ENCODE measurements at regions not wholly inside any gene's neighbourhood (a gene's known extent, or its start where the extent isn't known, plus 50 kb on each side); places are given as distances from the start of the nearest gene placed in this dataset.

GRCh38 chr6:169029861-169030260, 223.8 kb downstream of the THBS2 start:
- Mint-ChIP-seq H3K4me3 (no peak overlapping the region), H3K27me3 (peaks cover 5% of the 10 kb centered on the region), H3K27ac (no peak overlapping the region), H3K4me1 (no peaks in the 10 kb centered on the region), H3K9me3 (ENCODE audit: low read depth) (no peaks in the 10 kb centered on the region), H3K36me3 (ENCODE audit: low read depth) (no peaks in the 10 kb centered on the region)
- POLR2A ChIA-PET: no interaction called here
- intact Hi-C loops (cut with DNase I, micrococcal nuclease): no loop called here
- ATAC-seq (no peak), DNase-seq (no peak)
- CTCF ChIA-PET: no interaction called here

- intact Hi-C loops (cut with DNase I, micrococcal nuclease): no loop called here
- H3K4me3 Mint-ChIP-seq: no peak overlapping the region
- H3K27ac Mint-ChIP-seq: no peak overlapping the region
- ChIA-PET POLR2A (no interaction called here), CTCF (no interaction called here)
- no peaks in the 10 kb centered on the region for H3K9me3 Mint-ChIP-seq (ENCODE audit: low read depth)
- no peaks in the 10 kb centered on the region for H3K36me3 Mint-ChIP-seq (ENCODE audit: low read depth)
- peaks cover 5% of the 10 kb centered on the region for H3K27me3 Mint-ChIP-seq
- no peak for DNase-seq
- H3K4me1 Mint-ChIP-seq: no peaks in the 10 kb centered on the region
- no peak for ATAC-seq
These were observed 225.3 kb downstream of the THBS2 start for GRCh38 chr6:169028343-169028742.

DNA sequence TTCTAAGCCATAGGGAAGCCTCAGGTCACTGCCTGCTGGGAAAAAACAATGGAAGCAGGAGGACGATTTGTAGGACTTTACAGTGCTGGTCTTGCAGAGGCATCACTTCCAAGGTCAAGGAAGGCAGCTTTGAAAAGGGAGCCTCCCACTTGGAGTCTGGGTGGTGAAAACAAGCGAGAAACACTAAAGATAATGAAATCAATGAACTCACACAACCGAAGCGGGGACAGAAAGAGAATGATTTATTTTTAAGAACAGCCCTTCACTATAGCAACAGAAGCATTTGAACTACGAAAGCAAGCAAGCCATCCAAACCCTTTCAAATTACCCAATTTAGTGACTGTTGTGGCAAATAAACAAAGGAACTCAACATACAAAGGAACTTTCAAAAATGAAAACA, 227.5 kb downstream of the THBS2 start:
- Mint-ChIP-seq H3K27me3 (no peaks in the 10 kb centered on the region), H3K36me3 (ENCODE audit: low read depth) (no peaks in the 10 kb centered on the region), H3K9me3 (ENCODE audit: low read depth) (no peaks in the 10 kb centered on the region), H3K4me1 (no peaks in the 10 kb centered on the region), H3K4me3 (no peak overlapping the region), H3K27ac (no peak overlapping the region)
- ATAC-seq: no peak
- CTCF ChIA-PET: no interaction called here
- POLR2A ChIA-PET: no interaction called here
- intact Hi-C loops (cut with DNase I, micrococcal nuclease): no loop called here
- DNase-seq: no peak

GRCh38 chr6:169024047-169024660, 229.5 kb downstream of the THBS2 start:
- Mint-ChIP-seq H3K4me1 (no peaks in the 10 kb centered on the region), H3K9me3 (ENCODE audit: low read depth) (no peaks in the 10 kb centered on the region), H3K27me3 (peaks cover 5% of the 10 kb centered on the region), H3K36me3 (ENCODE audit: low read depth) (no peaks in the 10 kb centered on the region), H3K27ac (no peak overlapping the region), H3K4me3 (no peak overlapping the region)
- DNase-seq (no peak), ATAC-seq (no peak)
- ChIA-PET POLR2A (no interaction called here), CTCF (no interaction called here)
- intact Hi-C loops (cut with DNase I, micrococcal nuclease): no loop called here

- intact Hi-C loops (cut with DNase I, micrococcal nuclease): no loop called here
- ChIA-PET POLR2A (no interaction called here), CTCF (no interaction called here)
- H3K27me3 Mint-ChIP-seq: peaks cover 5% of the 10 kb centered on the region
- no peak overlapping the region for H3K27ac Mint-ChIP-seq
- no peaks in the 10 kb centered on the region for H3K36me3 Mint-ChIP-seq (ENCODE audit: low read depth)
- no peaks in the 10 kb centered on the region for H3K9me3 Mint-ChIP-seq (ENCODE audit: low read depth)
- no peak overlapping the region for H3K4me3 Mint-ChIP-seq
- H3K4me1 Mint-ChIP-seq: no peaks in the 10 kb centered on the region
- ATAC-seq: no peak
- no peak for DNase-seq
These were observed 230.3 kb downstream of the THBS2 start for GRCh38 chr6:169023161-169023874.

DNA sequence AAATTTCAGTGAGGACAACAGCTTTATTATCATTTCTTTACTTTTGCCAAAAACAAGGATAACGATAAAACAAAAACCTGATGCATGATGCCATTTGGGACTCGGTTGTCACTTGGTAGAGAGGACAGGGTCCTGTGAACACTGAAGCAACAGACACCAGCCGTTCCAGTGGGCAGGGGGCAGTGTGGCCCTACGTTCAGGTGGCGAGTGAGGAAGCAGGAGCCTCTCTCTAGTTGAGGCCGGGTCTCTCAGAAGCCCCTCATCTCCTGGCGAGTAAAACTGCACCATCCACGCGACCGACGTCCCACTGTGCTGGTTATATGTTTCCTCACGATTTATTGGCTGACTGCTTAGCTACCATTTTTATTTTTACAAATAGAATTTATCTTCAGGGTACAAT, 231.6 kb downstream of the THBS2 start:
- H3K27me3 Mint-ChIP-seq: peaks cover 8% of the 10 kb centered on the region
- no peaks in the 10 kb centered on the region for H3K4me1 Mint-ChIP-seq
- H3K27ac Mint-ChIP-seq: no peak overlapping the region
- H3K36me3 Mint-ChIP-seq (ENCODE audit: low read depth): no peaks in the 10 kb centered on the region
- no peak for ATAC-seq
- intact Hi-C loops (cut with DNase I, micrococcal nuclease): no loop called here
- CTCF ChIA-PET: no interaction called here
- POLR2A ChIA-PET: no interaction called here
- H3K4me3 Mint-ChIP-seq: no peak overlapping the region
- peaks cover 7% of the 10 kb centered on the region for H3K9me3 Mint-ChIP-seq (ENCODE audit: low read depth)
- DNase-seq: no peak

DNA sequence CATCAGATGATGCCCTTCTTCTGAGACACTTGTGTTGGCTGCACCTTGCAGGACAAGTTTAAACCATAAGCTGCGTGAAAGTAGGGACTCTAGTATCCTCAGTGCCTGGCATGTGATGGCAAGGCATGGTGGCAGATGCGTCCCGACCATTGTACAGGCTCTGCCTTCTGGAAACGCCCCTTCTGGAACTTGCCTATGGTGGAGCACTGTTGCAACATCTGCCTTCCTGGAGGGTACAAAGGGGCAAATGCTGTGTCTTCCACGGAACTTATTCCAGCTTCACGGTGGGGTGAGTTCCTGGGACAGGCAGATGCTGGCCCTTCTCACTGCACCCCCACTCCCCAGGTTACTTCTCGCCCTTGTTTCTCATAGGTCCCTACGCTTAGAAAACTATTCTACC, 232.8 kb downstream of the THBS2 start:
- Mint-ChIP-seq H3K9me3 (ENCODE audit: low read depth) (peaks cover 12% of the 10 kb centered on the region), H3K36me3 (ENCODE audit: low read depth) (no peaks in the 10 kb centered on the region), H3K4me3 (no peak overlapping the region), H3K27ac (no peak overlapping the region), H3K27me3 (peaks cover 12% of the 10 kb centered on the region), H3K4me1 (no peaks in the 10 kb centered on the region)
- DNase-seq (no peak), ATAC-seq (no peak)
- ChIA-PET POLR2A (no interaction called here), CTCF (no interaction called here)
- intact Hi-C loops (cut with DNase I, micrococcal nuclease): no loop called here

- ChIA-PET CTCF (no interaction called here), POLR2A (no interaction called here)
- Mint-ChIP-seq H3K36me3 (ENCODE audit: low read depth) (no peaks in the 10 kb centered on the region), H3K27me3 (peaks cover 16% of the 10 kb centered on the region), H3K4me3 (no peak overlapping the region), H3K4me1 (no peaks in the 10 kb centered on the region), H3K9me3 (ENCODE audit: low read depth) (peaks cover 13% of the 10 kb centered on the region), H3K27ac (no peak overlapping the region)
- DNase-seq: no peak
- intact Hi-C loops (cut with DNase I, micrococcal nuclease): no loop called here
- ATAC-seq: no peak
These were observed 233.7 kb downstream of the THBS2 start for GRCh38 chr6:169019727-169020491.

GRCh38 chr6:169019111-169019510, 234.5 kb downstream of the THBS2 start:
- ATAC-seq (no peak), DNase-seq (no peak)
- Mint-ChIP-seq H3K4me3 (no peak overlapping the region), H3K27ac (no peak overlapping the region), H3K27me3 (peaks cover 16% of the 10 kb centered on the region), H3K36me3 (ENCODE audit: low read depth) (no peaks in the 10 kb centered on the region), H3K4me1 (no peaks in the 10 kb centered on the region), H3K9me3 (ENCODE audit: low read depth) (peaks cover 13% of the 10 kb centered on the region)
- POLR2A ChIA-PET: no interaction called here
- intact Hi-C loops (cut with DNase I, micrococcal nuclease): no loop called here
- CTCF ChIA-PET: no interaction called here

GRCh38 chr6:169016758-169017157, 236.9 kb downstream of the THBS2 start:
- intact Hi-C loops (cut with DNase I, micrococcal nuclease): no loop called here
- Mint-ChIP-seq H3K4me1 (no peaks in the 10 kb centered on the region), H3K9me3 (ENCODE audit: low read depth) (peaks cover 13% of the 10 kb centered on the region), H3K27me3 (peaks cover 16% of the 10 kb centered on the region), H3K4me3 (no peak overlapping the region), H3K27ac (no peak overlapping the region), H3K36me3 (ENCODE audit: low read depth) (no peaks in the 10 kb centered on the region)
- CTCF ChIA-PET: no interaction called here
- POLR2A ChIA-PET: no interaction called here
- DNase-seq (no peak), ATAC-seq (no peak)

DNA sequence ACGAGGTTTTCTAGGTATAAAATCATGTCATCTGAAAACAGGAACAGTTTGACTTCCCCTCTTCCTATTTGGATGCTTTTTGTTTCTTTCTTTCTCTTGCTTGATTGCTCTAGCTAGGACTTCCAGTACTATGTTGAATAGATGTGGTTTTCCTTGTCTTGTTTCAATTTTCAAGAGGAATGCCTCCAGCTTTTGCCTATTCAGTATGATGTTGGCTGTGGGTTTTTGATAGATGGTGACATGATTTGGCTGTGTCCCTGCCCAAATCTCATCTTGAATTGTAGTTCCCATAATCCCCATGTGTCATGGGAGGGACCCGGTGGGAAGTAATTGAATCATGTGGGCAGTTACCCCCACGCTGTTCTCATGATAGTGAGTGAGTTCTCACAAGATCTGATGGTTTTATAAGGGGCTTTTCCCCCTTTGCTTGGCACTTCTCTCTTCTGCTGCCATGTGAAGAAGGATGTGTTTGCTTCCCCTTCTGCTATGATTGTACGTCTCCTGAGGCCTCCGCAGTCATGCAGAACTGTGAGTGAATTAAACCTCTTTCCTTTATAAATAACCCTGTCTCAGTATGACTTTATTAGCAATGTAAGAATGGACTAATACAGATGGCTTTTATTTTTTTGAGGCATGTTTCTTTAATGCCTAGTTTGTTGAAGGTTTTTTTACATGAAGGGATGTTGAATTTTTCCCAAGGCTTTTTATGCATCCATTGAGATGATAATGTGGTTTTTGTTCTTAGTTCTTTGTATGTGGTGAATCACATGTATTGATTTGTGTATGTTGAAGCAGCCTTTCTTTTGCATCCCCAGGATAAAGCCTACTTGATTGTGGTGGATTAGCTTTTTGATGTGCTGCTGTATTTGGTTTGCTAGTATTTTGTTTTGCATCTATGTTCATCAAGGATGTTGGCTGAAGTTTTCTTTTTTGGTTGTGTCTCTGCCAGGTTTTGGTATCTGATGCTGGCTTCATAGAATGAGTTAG, 239.1 kb downstream of the THBS2 start:
- Mint-ChIP-seq H3K36me3 (ENCODE audit: low read depth) (no peaks in the 10 kb centered on the region), H3K4me3 (no peak overlapping the region), H3K4me1 (no peaks in the 10 kb centered on the region), H3K9me3 (ENCODE audit: low read depth) (peaks cover 13% of the 10 kb centered on the region), H3K27me3 (peaks cover 11% of the 10 kb centered on the region), H3K27ac (no peak overlapping the region)
- intact Hi-C loops (cut with DNase I, micrococcal nuclease): no loop called here
- ATAC-seq: no peak
- ChIA-PET POLR2A (no interaction called here), CTCF (no interaction called here)
- DNase-seq: no peak

All from activated CD4-positive, alpha-beta T cell treated with anti-CD3 and anti-CD28 coated beads for 36 hours (primary cell).